ENCODE measurements at regions not wholly inside any gene's neighbourhood (a gene's known extent, or its start where the extent isn't known, plus 50 kb on each side); places are given as distances from the start of the nearest gene placed in this dataset.
"Not testable (repeated sequence)": the region's sequence is repeated elsewhere in the genome, so short reads cannot be mapped to it uniquely, and the experiment has no call there.

DNA sequence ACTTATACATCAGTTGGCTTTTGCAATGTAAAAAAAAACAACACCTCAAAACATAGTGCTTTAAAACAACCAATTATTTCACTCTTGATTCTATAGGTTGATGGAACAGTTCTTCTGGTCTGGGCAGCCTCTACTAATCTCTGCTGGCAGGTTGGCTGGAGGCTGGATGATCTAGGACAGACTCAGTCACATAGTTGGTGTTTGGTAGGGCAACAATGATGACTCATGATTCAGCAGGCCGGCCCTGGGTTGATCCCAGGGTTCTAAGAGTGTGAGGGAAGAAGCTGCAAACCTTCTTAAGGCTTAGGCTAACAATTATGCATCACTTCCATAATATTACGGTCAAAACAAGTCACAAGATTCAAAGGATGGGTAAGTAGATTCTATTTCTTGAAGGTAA is 558.2 kb downstream of the ZNF674 start:
- DNase-seq (ENCODE audit: extremely low spot score): no peak
- Histone ChIP-seq H3K27ac (ENCODE audit: low read depth) (no peak overlapping the region), H3K36me3 (ENCODE audit: insufficient read depth) (no peaks in the 10 kb centered on the region), H3K4me1 (ENCODE audit: insufficient read depth) (no peaks in the 10 kb centered on the region), H3K4me3 (ENCODE audit: low read depth, low read length) (no peak overlapping the region)
- 77% methylated on average over 2 of the region's 2 CpGs for WGBS

DNA sequence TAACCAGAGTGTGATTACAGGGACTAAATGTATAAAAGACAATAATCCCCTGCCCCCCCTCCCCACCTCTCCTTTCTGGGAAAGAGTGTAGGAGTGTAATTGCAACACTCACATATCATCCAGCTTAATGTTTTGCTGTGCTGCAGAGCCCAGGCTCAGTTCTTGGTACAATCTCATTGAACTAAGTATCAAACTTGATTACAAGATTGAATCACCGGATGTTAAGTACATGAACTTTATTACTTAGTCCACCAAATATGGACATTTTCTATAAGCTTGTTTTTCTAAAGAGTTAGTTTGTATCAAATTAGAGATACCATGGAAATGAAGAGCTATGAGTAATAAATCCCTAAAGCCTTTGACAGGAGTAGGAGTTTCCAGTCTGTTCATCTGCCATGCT is 559.1 kb downstream of the ZNF674 start:
- WGBS: 74% methylated on average over 1 of the region's 1 CpG
- no peak overlapping the region for H3K4me3 ChIP-seq (ENCODE audit: low read depth, low read length)
- no peaks in the 10 kb centered on the region for H3K36me3 ChIP-seq (ENCODE audit: insufficient read depth)
- no peaks in the 10 kb centered on the region for H3K4me1 ChIP-seq (ENCODE audit: insufficient read depth)
- H3K27ac ChIP-seq (ENCODE audit: low read depth): no peak overlapping the region
- DNase-seq (ENCODE audit: extremely low spot score): no peak

DNA sequence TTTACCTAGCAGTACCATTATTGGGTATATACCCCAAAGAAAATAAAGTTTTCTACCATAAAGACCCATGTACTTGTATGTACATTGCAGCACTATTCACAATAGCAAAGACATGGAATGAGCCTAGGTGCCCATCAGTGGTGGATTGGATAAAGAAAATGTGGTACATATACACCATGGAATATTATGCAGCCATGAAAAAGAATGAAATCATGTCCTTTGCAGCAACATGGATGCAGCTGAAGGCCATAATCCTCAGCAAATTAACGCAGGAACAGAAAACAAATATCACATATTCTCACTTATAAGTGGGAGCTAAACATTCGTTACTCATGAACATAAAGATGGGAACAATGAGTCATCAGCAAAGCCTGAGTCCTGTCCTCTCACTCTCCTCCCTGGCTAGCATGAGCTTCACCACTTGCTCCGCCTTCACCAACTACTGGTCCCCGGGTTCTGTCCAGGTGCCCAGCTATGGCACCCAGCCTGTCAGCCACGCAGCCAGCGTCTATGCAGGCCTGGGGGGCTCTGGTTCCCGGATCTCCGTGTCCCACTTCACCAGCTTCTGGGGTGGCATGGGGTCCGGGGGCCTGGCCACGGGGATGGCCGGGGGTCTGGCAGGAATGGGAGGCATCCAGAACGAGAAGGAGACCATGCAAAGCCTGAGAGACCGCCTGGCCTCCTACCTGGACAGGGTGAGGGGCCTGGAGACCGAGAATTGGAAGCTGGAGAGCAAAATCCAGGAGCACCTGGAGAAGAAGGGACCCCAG is 562.1 kb downstream of the ZNF674 start:
- not testable (repeated sequence) for H3K27ac ChIP-seq (ENCODE audit: low read depth); H3K4me1 ChIP-seq (ENCODE audit: insufficient read depth); DNase-seq (ENCODE audit: extremely low spot score); H3K36me3 ChIP-seq (ENCODE audit: insufficient read depth); H3K4me3 ChIP-seq (ENCODE audit: low read depth, low read length)
- 82% methylated on average over 14 of the region's 14 CpGs for WGBS

DNA sequence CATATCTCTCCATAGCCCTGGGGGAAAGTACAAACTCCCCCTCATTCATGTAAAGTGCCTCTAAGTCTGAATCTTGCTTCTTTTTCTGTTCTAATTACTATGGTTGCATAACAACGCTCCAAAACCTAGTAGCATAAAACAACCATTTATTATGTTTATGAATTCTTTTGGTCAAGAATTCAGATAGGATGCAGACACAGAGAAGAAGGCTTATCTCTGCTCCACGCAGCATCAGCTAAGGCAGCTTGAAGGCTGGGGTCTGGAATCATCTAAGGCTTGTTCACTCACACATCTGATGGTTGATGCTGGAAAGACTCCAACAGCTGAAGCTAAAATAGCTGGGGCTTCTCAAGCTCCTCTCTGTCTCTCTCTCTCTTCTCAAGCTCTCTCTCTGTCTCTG is 564.5 kb downstream of the ZNF674 start:
- no peak for DNase-seq (ENCODE audit: extremely low spot score)
- H3K27ac ChIP-seq (ENCODE audit: low read depth): no peak overlapping the region
- no peak overlapping the region for H3K4me3 ChIP-seq (ENCODE audit: low read depth, low read length)
- H3K4me1 ChIP-seq (ENCODE audit: insufficient read depth): no peaks in the 10 kb centered on the region
- no peaks in the 10 kb centered on the region for H3K36me3 ChIP-seq (ENCODE audit: insufficient read depth)
- 29% methylated on average over 2 of the region's 2 CpGs for whole genome bisulfite sequencing

DNA sequence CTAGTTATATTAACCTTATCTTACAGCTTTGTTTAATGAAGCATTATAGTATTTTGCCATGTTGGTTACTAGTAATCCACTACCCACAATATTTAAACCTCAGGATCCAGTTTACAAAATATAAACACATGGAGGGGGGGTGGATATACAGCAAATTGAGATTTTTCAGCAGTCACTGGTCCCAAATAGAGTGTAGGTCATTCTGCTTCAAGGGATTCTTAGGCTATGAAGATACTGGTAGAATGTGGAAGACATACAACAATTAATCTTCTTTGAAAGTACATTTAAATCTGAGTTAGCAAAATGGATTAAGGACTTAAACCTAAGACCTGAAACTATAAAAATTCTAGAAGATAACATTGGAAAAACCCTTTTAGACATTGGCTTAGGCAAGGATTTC is 569.6 kb downstream of the ZNF674 start:
- no peak for DNase-seq (ENCODE audit: extremely low spot score)
- Histone ChIP-seq H3K36me3 (ENCODE audit: insufficient read depth) (no peaks in the 10 kb centered on the region), H3K4me3 (ENCODE audit: low read depth, low read length) (no peak overlapping the region), H3K4me1 (ENCODE audit: insufficient read depth) (no peaks in the 10 kb centered on the region), H3K27ac (ENCODE audit: low read depth) (no peak overlapping the region)

DNA sequence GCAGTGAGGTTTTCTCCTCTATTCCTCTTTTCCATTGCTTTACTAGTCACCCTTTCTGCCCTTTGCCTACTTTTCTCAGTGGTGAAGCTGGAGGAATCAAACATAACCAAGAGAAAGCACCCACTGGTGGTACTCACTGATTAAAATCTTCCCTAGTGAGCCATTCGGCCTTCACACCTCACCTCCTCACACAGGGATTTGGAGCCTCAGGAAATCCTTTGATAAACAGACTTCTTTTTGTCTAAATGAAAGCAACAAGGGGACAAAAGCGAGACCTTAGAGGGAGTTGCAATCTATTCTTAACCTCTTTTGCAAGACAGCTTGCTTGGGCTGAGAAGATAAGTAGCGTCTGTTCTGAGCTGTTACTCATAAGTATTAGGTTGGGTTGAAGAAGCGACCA is 572.6 kb downstream of the ZNF674 start:
- Histone ChIP-seq H3K36me3 (ENCODE audit: insufficient read depth) (no peaks in the 10 kb centered on the region), H3K4me3 (ENCODE audit: low read depth, low read length) (no peak overlapping the region), H3K27ac (ENCODE audit: low read depth) (no peak overlapping the region), H3K4me1 (ENCODE audit: insufficient read depth) (no peaks in the 10 kb centered on the region)
- no peak for DNase-seq (ENCODE audit: extremely low spot score)
- WGBS: 62% methylated on average over 4 of the region's 4 CpGs

DNA sequence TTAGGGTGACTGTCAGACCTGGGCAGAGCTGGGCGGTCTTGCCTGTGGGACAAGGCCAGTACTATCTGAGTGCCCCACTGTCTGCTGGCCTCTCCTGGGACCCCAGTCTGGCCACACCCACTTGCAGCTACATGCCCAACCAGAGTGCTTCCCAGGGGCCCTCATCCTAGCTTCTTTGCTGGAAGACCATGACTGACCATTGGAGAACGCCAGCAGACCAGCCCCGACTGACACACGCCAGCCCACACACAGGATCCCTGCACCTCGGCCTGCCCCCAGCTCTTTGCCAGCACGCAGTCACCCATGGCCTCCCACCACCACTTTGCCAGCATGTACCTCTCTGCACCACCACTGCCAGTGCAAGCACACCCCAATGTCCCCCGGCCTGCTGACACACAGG is 585.7 kb downstream of the ZNF674 start:
- DNase-seq (ENCODE audit: extremely low spot score): no peak
- H3K4me3 ChIP-seq (ENCODE audit: low read depth, low read length): no peak overlapping the region
- H3K4me1 ChIP-seq (ENCODE audit: insufficient read depth): no peaks in the 10 kb centered on the region
- H3K27ac ChIP-seq (ENCODE audit: low read depth): no peak overlapping the region
- WGBS: 95% methylated on average over 7 of the region's 7 CpGs
- no peaks in the 10 kb centered on the region for H3K36me3 ChIP-seq (ENCODE audit: insufficient read depth)

DNA sequence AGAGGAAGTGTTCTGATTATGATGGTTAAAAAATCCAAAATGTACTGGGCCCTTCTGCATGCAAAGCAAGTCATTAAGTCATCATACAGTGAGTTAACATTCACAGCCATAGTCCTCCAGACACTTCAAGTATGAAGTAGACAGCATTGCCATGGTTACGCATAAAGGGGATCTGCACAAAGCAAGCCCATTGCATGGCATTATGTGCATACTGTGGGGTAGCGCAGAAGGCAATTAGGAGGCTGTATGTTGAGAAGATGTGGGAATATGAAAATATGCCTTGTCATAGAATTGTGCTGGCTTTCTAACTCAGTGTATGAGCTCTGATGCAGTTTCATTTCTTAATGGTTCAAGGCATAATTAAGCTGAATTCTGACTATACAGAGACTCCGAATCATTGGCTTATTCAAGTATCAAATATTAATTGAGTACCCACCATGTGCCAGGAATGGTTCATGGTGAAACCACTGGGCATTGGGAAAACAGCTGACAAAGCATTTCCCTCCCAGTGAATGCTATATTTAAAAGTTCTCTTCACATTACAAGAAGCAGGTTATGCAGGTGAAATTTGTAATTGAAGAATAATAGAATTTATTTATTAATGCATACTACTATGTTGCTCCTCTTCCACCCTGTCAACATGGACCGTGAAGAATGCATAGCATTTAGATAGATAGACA is 588.9 kb downstream of the ZNF674 start:
- no peaks in the 10 kb centered on the region for H3K4me1 ChIP-seq (ENCODE audit: insufficient read depth)
- no peaks in the 10 kb centered on the region for H3K36me3 ChIP-seq (ENCODE audit: insufficient read depth)
- no peak for DNase-seq (ENCODE audit: extremely low spot score)
- 93% methylated on average over 4 of the region's 4 CpGs for WGBS
- H3K27ac ChIP-seq (ENCODE audit: low read depth): no peak overlapping the region
- H3K4me3 ChIP-seq (ENCODE audit: low read depth, low read length): no peak overlapping the region

DNA sequence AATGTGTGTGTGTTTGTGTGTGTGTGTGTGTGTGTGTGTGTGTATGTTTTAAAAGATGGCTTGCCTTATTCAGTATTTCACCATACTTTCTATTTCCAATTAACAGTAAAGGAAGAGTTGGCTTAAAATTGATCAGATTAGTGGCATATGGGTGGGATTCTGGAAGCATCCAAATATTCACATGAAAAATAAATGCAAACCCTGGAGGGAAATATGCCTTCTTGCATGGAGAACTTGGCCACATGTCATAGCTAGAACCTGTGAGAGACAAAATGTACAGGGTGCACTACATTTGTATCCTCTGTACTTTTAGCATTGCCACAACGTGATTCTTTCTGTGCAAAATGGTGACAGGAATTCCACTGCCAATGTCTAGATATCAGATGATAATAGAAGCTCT is 589.6 kb downstream of the ZNF674 start:
- Histone ChIP-seq H3K4me1 (ENCODE audit: insufficient read depth) (no peaks in the 10 kb centered on the region), H3K4me3 (ENCODE audit: low read depth, low read length) (no peak overlapping the region), H3K36me3 (ENCODE audit: insufficient read depth) (no peaks in the 10 kb centered on the region), H3K27ac (ENCODE audit: low read depth) (no peak overlapping the region)
- no peak for DNase-seq (ENCODE audit: extremely low spot score)
- 88% methylated on average over 1 of the region's 1 CpG for WGBS

DNA sequence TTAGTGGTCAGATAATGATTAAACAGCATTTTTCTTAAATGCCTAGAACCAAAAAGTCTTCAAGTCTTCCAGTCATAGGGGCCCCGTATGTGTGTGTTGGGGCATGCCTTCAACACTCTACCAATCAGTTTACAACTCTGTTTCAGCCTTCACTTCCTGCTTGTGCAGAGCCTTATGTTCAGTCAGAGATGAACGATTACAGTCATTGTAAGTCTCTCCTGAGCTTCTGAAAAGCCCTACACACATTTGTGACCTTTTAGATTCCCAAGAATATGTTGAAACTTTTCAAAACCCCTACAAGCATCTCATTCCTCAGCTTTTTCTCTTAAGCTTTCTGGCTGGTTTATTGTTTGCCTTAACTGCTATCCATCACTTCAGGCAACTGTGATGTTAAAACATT is 591.2 kb downstream of the ZNF674 start:
- Histone ChIP-seq H3K36me3 (ENCODE audit: insufficient read depth) (no peaks in the 10 kb centered on the region), H3K4me1 (ENCODE audit: insufficient read depth) (no peaks in the 10 kb centered on the region), H3K4me3 (ENCODE audit: low read depth, low read length) (no peak overlapping the region), H3K27ac (ENCODE audit: low read depth) (no peak overlapping the region)
- WGBS: 46% methylated on average over 2 of the region's 2 CpGs
- DNase-seq (ENCODE audit: extremely low spot score): no peak

DNA sequence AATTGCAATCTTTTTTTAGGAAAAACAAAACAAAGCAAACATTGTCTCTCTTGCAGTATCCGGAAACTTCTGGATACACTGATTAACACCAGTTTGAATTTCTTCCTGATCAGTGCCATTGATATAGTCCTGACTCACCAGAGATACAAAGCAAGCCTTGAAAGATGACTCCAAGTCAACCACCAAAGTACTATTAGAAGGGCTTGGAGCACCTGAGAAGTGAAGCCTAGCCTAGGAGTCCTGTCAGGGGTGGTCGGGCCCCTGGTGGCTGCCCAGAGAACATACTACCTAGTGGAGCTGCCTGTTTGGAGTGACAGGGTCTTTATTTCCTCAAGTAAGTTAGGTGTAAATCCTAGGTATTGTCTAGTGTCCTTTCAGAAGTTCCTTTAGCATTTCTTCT is 593.2 kb downstream of the ZNF674 start:
- DNase-seq (ENCODE audit: extremely low spot score): no peak
- no peak overlapping the region for H3K27ac ChIP-seq (ENCODE audit: low read depth)
- no peaks in the 10 kb centered on the region for H3K36me3 ChIP-seq (ENCODE audit: insufficient read depth)
- WGBS: 78% methylated on average over 2 of the region's 2 CpGs
- no peaks in the 10 kb centered on the region for H3K4me1 ChIP-seq (ENCODE audit: insufficient read depth)
- no peak overlapping the region for H3K4me3 ChIP-seq (ENCODE audit: low read depth, low read length)

DNA sequence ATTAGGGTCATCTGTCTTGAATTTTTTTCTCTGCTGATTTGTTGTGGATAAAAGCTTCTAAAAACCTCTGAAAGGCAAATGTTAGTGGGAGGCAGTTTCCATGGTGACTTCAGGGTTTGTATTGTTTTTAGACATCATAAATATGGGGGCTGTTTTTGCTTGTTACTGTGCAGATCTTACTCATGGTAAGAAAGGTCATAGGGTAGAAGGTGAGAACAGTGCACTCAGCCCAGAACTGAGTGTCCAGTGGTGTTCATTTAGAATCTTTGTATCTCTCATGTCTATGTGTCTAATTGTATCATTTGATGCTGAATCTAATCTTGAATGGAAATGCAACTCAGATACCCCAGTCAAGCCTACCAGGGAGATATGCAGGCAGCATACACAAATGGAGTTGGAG is 609.8 kb downstream of the ZNF674 start:
- Histone ChIP-seq H3K27ac (ENCODE audit: low read depth) (no peak overlapping the region), H3K4me1 (ENCODE audit: insufficient read depth) (no peaks in the 10 kb centered on the region), H3K4me3 (ENCODE audit: low read depth, low read length) (no peak overlapping the region), H3K36me3 (ENCODE audit: insufficient read depth) (no peaks in the 10 kb centered on the region)
- no peak for DNase-seq (ENCODE audit: extremely low spot score)

DNA sequence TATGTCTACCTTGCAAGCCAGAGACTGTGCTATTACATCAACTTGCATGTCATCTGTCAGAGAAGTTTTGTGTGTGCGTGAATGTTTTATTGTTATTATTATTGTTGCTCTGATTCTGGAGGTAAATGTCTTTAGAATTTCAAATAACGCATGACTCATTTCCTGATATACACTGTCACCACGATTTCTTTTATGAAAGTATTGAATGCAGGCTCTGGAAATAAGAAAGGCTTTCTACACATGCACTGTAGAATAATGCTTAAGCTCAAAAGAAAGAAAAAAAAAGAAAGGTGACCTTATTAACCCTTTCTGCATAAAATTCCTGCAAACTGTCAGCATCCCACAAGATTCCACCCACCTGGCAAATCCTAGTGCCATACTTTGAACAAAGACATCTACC is 632.9 kb downstream of the ZNF674 start:
- DNase-seq (ENCODE audit: extremely low spot score): no peak
- no peaks in the 10 kb centered on the region for H3K4me1 ChIP-seq (ENCODE audit: insufficient read depth)
- H3K27ac ChIP-seq (ENCODE audit: low read depth): no peak overlapping the region
- H3K4me3 ChIP-seq (ENCODE audit: low read depth, low read length): no peak overlapping the region
- 73% methylated on average over 3 of the region's 3 CpGs for WGBS
- H3K36me3 ChIP-seq (ENCODE audit: insufficient read depth): no peaks in the 10 kb centered on the region

DNA sequence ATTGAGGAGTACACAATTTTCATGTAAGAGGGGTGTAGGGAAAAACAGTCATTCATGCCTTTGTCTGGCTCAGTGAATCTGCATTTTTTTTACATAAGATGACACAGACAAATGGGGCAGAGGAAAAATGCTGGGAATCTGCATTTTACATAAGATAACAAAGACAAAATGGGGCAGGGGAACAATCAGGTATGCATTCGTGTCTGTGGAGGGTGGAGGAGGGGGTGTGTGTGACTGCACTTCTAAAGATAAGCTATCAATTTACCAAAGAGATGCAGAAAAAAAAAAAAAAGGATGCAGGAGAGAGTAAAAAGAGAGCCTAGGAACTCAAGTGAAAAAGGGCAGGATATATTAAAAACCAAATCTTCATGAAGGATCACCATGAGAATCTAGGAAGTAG is 637.4 kb downstream of the ZNF674 start:
- Histone ChIP-seq H3K4me1 (ENCODE audit: insufficient read depth) (no peaks in the 10 kb centered on the region), H3K27ac (ENCODE audit: low read depth) (no peak overlapping the region), H3K4me3 (ENCODE audit: low read depth, low read length) (no peak overlapping the region), H3K36me3 (ENCODE audit: insufficient read depth) (no peaks in the 10 kb centered on the region)
- DNase-seq (ENCODE audit: extremely low spot score): no peak
- WGBS: 43% methylated on average over 1 of the region's 1 CpG
